Astrocyte of the cerebellum (primary cell): ENCODE measurements at regions not wholly inside any gene's neighbourhood (a gene's known extent, or its start where the extent isn't known, plus 50 kb on each side); places are given as distances from the start of the nearest gene placed in this dataset.

Source experiments
- DNase-seq: peaks from one replicate; pipeline ENCODE4 v3.0.0-alpha.2; 2011; ENCODE audit warnings: low read depth
- H3K4me3 ChIP-seq: 2 replicates; pipeline ENCODE4 v1.5.1; 2011; ENCODE audit warnings: mild to moderate bottlenecking, low read depth, low read length, moderate library complexity
- CTCF ChIP-seq: IDR thresholded peaks from 2 replicates; pipeline ENCODE4 v1.5.1; 2012; ENCODE audit warnings: low read length, low read depth, moderate library complexity, mild to moderate bottlenecking; ENCODE audit errors: missing control alignments
- in situ Hi-C: cut with HindIII; loops from 2 replicates; pipeline ENCODE4 v1.10.0; 2017; ENCODE audit warnings: low sequenced_read_pairs

GRCh38 chr7:113730309-113730955 lies 188.4 kb downstream of the PPP1R3A start:
- H3K4me3 ChIP-seq = no peak overlapping the region
- TF ChIP-seq CTCF = no peak
- peak; percentile 74 for DNase-seq
- in situ Hi-C loops = no loop called here

GRCh38 chr7:113727486-113727885 lies 191.3 kb downstream of the PPP1R3A start:
- in situ Hi-C loops = no loop called here
- no peak for TF ChIP-seq CTCF
- no peak overlapping the region for H3K4me3 ChIP-seq
- no peak for DNase-seq

GRCh38 chr7:113722006-113722405 lies 196.8 kb downstream of the PPP1R3A start:
- in situ Hi-C loops = no loop called here
- TF ChIP-seq CTCF = no peak
- H3K4me3 ChIP-seq = no peak overlapping the region
- no peak for DNase-seq

DNA sequence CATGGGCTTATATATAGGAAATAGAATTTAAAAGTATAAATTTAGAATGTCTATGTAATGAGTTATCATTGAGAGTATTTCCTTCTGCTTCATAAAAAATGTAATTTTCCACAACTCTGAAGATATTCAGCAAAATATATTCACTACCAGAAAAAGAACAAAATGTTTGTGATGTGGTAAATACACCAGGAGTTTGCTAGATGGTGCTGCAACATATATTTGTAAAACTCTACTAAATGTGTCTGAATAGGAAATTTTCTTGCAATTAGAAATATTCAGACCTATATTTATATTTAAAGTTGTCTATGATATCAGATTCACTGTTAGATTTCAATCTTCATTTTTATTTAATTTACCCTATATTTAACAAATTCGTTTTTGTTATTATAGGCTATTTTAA lies 201.1 kb downstream of the PPP1R3A start:
- DNase-seq = no peak
- in situ Hi-C loops = no loop called here
- H3K4me3 ChIP-seq = no peak overlapping the region
- no peak for TF ChIP-seq CTCF

DNA sequence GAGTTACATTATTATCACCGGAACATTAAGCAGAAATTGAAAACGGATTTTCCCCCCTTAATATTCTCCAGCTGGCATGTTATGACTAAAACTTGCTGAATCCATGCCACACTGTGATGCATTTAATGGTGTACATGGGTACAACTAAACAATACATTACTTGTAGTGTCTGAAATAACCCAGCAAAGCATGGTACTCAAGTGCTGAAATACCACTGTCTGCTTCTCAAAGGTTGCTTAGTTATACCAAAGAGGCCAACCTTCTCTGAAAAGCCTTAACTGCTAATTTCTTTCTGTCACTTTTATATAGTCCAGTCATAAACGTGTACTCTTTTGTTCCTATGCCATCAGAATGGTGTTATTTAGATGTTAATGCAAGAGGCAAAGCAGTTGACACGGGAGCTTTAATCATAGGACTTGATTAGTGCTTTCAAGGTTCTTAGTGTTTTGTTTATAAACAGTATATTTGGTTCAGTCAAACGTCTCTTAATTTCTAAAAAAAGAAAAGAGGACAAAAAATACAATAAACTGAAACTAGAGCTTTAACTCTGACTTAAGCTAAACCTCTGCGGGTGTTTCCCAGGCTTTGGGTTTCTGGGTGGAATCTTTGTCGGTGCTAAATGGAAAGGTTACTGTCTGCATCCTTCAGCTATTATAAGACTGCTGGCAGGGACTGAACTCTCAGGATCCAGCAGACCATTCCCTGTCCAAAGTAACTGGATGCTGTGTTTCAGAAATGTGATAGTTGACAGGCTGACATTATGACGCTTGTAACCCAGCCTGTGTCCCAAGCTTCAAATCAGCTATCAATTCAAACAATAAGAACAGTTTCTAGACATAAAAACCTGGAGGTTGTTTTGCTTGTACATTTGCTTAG lies 202.6 kb downstream of the PPP1R3A start:
- no peak overlapping the region for H3K4me3 ChIP-seq
- DNase-seq = no peak
- TF ChIP-seq CTCF = no peak
- in situ Hi-C loops = no loop called here

DNA sequence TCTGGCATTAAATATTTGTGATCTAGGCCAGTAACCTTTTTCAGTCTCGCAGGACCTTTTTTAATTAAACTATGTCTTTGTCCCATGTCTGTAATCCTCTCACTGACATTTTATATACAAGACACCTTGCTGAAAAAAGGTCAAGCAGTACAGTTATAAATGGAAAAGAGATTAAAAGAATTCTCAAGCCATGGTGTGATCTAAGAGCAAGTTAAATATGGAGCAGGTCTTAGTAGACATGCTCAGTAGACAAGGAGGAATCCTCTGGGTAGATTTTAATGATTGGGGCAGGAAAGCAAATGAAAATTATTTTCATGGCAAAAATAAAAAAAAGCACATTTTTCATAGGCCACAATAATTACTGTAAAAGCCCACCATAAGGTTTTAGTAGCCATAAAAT lies 203.5 kb downstream of the PPP1R3A start:
- no peak for TF ChIP-seq CTCF
- no peak overlapping the region for H3K4me3 ChIP-seq
- in situ Hi-C loops = no loop called here
- DNase-seq = no peak
